ENCODE measurements at regions not wholly inside any gene's neighbourhood (a gene's known extent, or its start where the extent isn't known, plus 50 kb on each side); places are given as distances from the start of the nearest gene placed in this dataset.
"Not testable (repeated sequence)": the region's sequence is repeated elsewhere in the genome, so short reads cannot be mapped to it uniquely, and the experiment has no call there.

DNA sequence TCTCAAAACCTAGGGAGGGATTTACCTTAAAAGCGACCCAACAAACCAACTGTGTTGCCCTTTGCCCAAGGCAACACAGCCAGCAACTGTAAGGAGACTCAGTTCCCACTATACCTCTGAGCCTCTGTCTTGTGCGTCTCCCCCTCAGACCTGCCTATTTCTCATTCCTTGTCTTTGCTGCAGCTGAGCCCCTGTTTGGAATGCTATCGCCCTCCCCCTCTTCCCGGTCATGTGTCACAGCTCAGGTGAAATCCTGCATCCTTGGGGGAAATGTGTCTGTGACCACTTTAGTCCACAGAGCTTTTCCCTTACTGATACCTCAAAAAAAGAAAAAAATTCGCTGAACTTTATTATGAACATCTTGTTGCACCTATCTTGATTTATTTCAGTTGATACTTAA, 52.0 kb upstream of the LRIG1 start:
- H3K36me3 Mint-ChIP-seq: no peaks in the 10 kb centered on the region
- no peak overlapping the region for H3K27ac Mint-ChIP-seq
- no peaks in the 10 kb centered on the region for H3K9me3 Mint-ChIP-seq
- H3K4me3 Mint-ChIP-seq: no peak overlapping the region
- ATAC-seq: no peak
- H3K4me1 Mint-ChIP-seq: no peaks in the 10 kb centered on the region
- DNase-seq (ENCODE audit: low spot score in 2 of 2): no peak

DNA sequence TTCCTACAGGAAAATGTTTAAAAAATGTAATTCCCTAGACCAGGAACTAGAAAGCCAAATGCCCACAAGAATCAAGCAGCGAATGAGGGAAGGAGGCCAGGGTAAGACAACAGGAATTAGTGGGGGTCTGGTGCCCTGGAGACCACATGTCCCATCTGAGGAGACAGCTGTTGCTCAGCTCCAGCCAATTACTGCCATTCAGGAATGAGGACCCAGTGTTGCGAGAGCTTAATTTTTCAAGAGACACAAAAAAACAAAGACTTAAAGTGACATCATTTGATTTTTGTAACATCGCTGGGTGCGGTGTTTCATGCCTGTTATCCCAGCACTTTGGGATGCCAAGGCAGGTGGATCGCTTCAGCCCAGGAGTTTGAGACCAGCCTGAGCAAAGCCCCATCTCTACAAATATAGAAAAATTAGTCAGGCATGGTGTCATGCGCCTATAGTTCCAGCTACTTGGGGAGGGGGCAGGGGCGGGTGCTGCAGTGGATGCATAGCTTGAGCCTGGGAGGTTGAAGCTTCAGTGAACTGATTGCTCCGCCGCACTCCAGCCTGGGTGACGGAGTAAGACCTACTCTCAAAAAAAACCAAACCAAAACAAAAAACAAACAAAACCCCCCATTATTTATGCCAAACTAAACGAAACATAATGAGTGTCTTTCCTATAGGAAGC, 52.8 kb upstream of the LRIG1 start:
- DNase-seq (ENCODE audit: low spot score in 2 of 2) (no peak), ATAC-seq (no peak)
- H3K4me3 Mint-ChIP-seq: no peak overlapping the region
- no peaks in the 10 kb centered on the region for H3K36me3 Mint-ChIP-seq
- H3K4me1 Mint-ChIP-seq: no peaks in the 10 kb centered on the region
- H3K9me3 Mint-ChIP-seq: no peaks in the 10 kb centered on the region
- no peak overlapping the region for H3K27ac Mint-ChIP-seq

DNA sequence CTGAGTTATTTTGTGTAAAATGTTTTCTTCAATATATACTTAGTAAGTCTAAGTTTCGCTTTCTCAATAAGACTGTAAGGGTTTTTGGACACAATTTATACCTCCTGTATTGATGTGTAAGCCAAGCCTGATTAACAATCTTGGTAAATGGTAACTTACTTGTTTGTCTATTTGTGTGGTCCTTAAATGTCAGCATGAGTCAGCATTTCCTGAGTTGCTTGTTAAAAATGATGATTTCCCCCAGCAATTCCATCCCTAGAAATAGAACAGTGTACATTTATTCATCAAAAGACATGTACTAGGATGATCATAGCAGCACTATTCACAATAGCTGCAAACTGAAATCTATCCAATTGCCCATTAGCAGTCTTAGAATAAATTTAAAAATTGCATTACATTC, 53.4 kb upstream of the LRIG1 start:
- H3K4me3 Mint-ChIP-seq: no peak overlapping the region
- no peaks in the 10 kb centered on the region for H3K4me1 Mint-ChIP-seq
- H3K36me3 Mint-ChIP-seq: no peaks in the 10 kb centered on the region
- DNase-seq (ENCODE audit: low spot score in 2 of 2) (no peak), ATAC-seq (no peak)
- H3K27ac Mint-ChIP-seq: no peak overlapping the region
- H3K9me3 Mint-ChIP-seq: no peaks in the 10 kb centered on the region

DNA sequence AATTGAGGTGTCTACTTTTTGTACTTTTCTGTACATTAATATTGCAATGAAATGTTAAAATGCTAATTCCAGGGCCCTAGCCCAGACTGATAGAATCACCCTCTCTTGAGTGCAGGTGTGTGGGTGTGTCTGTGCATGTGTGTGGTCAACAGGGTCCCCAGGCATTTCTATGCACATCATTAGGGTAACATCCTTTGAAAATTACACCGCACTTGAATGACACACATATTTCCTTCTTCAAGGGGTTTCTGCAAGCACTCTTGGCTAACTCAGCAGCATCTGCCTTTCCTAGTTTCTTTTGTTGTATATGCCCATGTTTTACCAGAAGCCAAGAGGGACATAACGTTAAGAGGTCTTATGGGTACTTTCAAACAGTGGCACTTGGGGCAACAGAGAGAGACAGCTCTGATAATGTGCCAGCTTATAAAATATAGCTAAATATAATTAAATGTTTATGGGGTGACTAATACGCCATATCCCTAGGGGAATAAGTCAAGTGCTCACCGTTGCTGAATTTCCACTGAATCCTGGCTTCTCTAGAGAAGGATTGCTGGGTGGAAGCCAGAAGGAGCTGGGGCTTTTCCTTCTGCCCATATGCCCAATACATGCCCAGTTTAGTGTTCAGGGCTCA, 54.5 kb upstream of the LRIG1 start:
- no peak overlapping the region for H3K4me3 Mint-ChIP-seq
- H3K27ac Mint-ChIP-seq: no peak overlapping the region
- no peak for ATAC-seq

DNA sequence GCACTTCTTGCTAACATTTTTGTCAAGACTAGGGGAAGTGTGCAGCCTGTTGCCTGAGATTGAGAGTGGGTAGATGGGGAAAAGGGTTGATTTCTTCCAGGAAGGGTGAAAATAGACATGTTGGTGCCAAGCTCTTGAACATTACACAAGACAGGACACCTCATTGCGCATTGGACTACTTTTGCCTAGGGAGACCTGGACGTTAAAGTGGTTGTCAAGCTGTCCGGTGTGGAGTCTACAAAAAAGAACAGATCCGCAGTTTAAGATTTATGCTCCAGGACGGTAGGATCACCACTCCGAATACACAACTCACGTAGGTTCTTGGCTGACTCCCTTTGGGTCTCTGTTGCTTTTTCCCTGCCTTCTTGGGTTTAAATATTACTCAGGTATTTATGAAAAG, 56.3 kb upstream of the LRIG1 start:
- Mint-ChIP-seq H3K9me3 (no peaks in the 10 kb centered on the region), H3K36me3 (no peaks in the 10 kb centered on the region), H3K4me3 (no peak overlapping the region), H3K27ac (no peak overlapping the region), H3K4me1 (no peaks in the 10 kb centered on the region)
- DNase-seq (ENCODE audit: low spot score in 2 of 2) (no peak), ATAC-seq (no peak)

More for the DNA sequence above, 54.5 kb upstream of the LRIG1 start:
- DNase-seq (ENCODE audit: low spot score in 2 of 2): no peak
- Mint-ChIP-seq H3K9me3 (no peaks in the 10 kb centered on the region), H3K4me1 (no peaks in the 10 kb centered on the region), H3K36me3 (no peaks in the 10 kb centered on the region)

DNA sequence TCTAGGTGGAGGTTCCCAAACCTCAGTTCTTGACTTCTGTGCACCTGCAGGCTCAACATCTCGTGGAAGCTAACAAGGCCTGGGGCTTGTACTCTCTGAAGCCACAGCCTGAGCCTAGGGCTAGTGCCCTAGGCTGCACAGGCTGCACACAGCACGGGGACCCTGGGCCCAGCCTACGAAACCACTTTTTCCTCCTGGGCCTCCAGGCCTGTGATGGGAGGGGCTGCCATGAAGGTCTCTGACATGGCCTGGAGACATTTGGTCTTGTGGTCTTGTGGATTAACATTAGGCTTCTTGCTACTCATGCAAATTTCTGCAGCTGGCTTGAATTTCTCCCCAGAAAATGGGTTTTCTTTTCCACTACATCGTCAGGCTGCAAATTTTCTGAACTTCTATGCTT, 59.1 kb upstream of the LRIG1 start:
- H3K27ac Mint-ChIP-seq: not testable (repeated sequence)

DNA sequence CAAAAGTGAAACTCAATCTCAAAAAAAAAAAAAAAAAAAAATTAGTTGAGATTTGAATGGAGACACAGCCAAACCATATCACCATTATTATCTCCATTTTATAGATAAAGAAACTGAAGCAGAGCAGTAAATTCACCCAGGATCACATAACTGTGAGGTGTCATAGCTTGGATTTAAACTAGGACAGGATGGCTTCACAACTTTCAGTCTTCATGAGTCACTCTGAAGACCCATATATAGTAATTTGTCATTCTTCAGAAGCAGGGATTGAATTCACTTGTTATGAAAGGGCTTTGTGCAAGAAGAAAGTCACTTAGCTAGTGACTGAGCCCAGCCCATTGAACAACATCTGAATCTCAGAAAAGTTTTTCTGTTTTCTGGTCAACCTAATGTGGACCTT, 60.5 kb upstream of the LRIG1 start:
- no peak overlapping the region for H3K27ac Mint-ChIP-seq
- no peak for DNase-seq (ENCODE audit: low spot score in 2 of 2)

More for the DNA sequence above, 59.1 kb upstream of the LRIG1 start:
- not testable (repeated sequence) for H3K9me3 Mint-ChIP-seq; ATAC-seq; H3K4me1 Mint-ChIP-seq; H3K36me3 Mint-ChIP-seq; H3K4me3 Mint-ChIP-seq; DNase-seq (ENCODE audit: low spot score in 2 of 2)

DNA sequence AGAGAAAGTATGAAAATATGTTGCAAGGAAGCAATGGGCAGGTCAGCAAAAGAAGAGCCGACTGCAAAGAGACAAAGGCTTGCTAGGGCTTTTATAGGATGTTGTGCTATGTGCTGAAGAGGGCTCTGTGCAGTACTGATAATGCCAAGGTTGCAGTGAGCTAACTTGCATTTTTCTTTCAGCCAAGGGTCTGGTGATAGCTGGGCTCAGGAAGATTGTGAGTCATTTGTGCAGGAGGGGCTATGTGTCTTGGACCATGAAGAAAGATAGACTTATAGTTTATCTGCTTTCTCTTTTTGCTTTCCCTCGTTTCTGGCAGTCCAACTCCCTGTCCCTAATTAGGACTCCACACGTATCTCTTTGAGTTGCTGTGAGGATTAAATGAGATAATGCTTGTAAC, 64.5 kb upstream of the LRIG1 start:
- no peaks in the 10 kb centered on the region for H3K9me3 Mint-ChIP-seq
- ATAC-seq: no peak
- H3K4me3 Mint-ChIP-seq: no peak overlapping the region
- no peak overlapping the region for H3K27ac Mint-ChIP-seq
- H3K36me3 Mint-ChIP-seq: no peaks in the 10 kb centered on the region
- DNase-seq (ENCODE audit: low spot score in 2 of 2): no peak
- no peaks in the 10 kb centered on the region for H3K4me1 Mint-ChIP-seq

More for the DNA sequence above, 60.5 kb upstream of the LRIG1 start:
- Mint-ChIP-seq H3K9me3 (no peaks in the 10 kb centered on the region), H3K36me3 (no peaks in the 10 kb centered on the region), H3K4me1 (no peaks in the 10 kb centered on the region), H3K4me3 (no peak overlapping the region)
- peak; percentile 95 for ATAC-seq

DNA sequence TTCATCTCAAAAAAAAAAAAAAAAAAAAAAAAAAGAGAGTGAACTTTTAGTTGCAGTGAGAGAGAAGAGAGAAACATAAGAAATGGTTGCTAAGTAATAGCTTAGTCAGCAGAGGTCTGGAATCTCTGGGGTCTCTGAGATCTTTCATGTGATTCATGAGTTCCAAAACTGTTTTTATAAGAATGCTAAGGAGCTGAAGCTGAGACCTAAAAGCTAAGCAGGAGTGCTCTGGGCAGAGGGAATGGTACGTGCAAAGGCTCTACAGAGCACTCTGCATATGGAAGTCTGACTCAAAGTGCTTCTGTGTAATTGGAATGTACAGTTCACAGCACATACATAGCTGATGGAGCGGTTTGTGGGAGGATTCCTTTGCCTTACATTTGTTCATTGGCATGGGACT, 66.3 kb upstream of the LRIG1 start:
- ATAC-seq: no peak
- H3K36me3 Mint-ChIP-seq: no peaks in the 10 kb centered on the region
- H3K4me1 Mint-ChIP-seq: no peaks in the 10 kb centered on the region
- no peak overlapping the region for H3K27ac Mint-ChIP-seq
- no peak for DNase-seq (ENCODE audit: low spot score in 2 of 2)
- no peaks in the 10 kb centered on the region for H3K9me3 Mint-ChIP-seq
- H3K4me3 Mint-ChIP-seq: no peak overlapping the region

DNA sequence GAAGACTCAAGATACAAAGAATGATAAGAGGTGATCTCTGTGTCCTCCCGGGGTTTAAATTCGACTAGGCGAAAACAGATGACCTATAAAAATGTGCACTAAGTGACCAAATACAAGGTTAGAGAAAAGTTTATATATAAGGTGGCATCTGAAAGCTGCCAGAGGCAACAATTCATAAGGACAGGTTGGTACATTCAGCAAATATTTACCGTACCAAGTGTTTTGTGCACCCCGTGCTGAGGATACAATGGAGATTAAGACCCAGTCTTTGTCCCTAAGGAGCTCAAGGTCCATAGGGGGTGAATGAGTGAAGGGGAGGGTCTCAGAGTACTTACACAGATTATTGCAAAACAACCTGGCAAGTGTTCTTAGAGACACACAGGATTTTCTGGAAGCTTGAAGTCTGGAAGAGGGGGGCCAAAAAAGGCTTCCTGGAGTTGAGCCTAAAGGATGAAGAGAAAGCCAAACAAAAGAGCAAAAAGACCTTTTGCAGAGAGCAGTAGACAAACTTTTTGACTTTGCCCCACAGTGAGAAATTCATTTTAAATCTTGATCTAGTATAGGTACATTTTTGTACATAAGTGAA, 71.4 kb upstream of the LRIG1 start:
- peaks cover 7% of the 10 kb centered on the region for H3K4me1 Mint-ChIP-seq
- H3K9me3 Mint-ChIP-seq: no peaks in the 10 kb centered on the region
- ATAC-seq (no peak), DNase-seq (ENCODE audit: low spot score in 2 of 2) (no peak)
- no peak overlapping the region for H3K27ac Mint-ChIP-seq
- no peaks in the 10 kb centered on the region for H3K36me3 Mint-ChIP-seq
- H3K4me3 Mint-ChIP-seq: no peak overlapping the region

DNA sequence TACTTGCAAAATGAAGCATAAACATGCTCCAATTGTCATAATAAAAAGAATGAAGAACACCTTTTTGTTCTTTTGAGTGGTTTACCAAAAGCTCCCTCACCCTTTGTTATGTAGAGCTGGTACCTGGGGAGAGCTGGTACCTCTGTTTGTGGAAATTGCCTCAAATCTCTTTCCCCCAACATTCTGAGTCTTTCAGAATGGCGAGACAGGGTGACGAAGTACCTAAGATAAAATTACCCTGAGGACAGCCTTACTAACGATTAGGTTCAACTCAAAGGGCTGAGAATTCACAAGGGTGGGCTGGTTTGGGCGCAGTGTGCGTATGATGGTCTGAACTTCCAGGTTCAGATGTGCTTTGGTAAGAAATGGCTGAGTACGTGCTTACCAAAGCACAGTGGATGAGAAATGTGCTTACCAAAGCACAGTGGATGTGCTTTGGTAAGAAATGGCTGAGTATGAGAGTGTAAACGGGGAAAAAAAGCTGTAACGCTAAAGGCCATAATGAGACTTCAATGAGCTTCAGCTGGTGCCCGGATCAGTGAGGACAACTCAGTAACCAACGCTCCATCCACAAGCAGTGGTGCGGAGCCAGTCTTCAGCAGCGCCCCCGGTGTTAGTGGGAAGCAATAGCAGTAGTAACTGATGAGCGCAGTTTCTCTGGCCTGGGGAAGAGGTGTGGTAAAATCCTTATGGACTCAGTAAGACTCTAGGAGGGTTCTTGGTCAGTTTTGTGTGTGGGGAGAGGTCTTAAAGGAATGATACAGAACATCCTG, 72.3 kb upstream of the LRIG1 start:
- no peak overlapping the region for H3K4me3 Mint-ChIP-seq
- no peaks in the 10 kb centered on the region for H3K9me3 Mint-ChIP-seq
- no peak for ATAC-seq
- no peaks in the 10 kb centered on the region for H3K36me3 Mint-ChIP-seq
- no peak for DNase-seq (ENCODE audit: low spot score in 2 of 2)
- H3K27ac Mint-ChIP-seq: no peak overlapping the region
- peaks cover 7% of the 10 kb centered on the region for H3K4me1 Mint-ChIP-seq

DNA sequence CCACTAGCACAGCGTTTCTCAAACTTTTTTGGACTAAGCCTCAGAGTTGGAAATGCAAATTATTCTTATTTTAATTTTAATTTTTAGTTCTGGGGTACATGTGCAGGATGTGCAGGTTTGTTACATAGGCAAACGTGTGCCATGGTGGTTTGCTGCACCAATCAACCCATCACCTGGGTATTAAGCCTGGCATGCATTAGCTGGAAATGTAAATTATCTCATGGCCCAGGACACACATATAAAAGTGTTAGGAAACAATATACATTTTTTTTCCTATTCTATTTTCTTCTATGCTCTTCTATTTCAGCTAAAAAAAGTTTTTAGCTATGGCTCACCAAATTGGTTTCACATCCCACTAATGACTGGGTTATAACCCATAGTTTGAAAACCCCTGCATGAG, 73.3 kb upstream of the LRIG1 start:
- ATAC-seq (no peak), DNase-seq (ENCODE audit: low spot score in 2 of 2) (no peak)
- Mint-ChIP-seq H3K9me3 (peaks cover 3% of the 10 kb centered on the region), H3K36me3 (no peaks in the 10 kb centered on the region), H3K27ac (no peak overlapping the region), H3K4me3 (no peak overlapping the region), H3K4me1 (peaks cover 7% of the 10 kb centered on the region)

DNA sequence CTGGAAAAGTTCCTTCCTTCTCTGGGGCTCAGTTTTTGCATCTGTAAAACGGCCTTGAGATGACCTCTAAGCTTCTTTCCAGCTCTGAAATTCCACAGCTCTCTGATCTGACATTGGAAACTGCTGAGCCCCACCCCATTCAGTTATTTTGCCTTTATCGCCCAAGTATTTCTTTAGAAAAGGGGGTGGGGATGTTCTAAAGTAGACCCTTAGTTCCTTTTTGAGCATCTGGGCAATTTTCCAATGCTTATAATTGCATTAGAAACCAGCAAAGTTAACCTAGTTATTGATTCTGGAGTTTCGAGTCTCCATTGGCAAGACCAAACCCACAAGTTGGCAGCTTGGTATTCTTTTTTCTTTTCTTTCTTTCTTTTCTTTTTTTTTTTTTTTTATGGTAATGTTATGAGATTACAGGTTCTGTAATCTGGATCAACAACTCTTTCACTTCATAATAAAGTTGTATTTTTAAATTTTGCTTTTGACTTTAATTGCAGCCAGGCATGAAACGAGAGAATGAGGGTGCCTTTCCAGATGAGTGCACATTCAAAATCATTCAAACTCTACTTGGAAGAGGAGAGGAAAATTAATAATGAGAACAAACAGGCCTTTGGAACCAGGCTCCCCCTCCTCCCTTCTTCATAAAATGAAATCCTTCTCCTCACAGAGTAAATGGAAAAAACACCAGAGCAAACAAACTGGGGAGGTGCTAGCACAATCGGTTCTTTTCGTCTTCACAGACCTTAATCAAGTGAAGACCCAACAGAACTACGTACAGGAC, 76.8 kb upstream of the LRIG1 start:
- Mint-ChIP-seq H3K27ac (no peak overlapping the region), H3K36me3 (no peaks in the 10 kb centered on the region), H3K4me1 (peaks cover 17% of the 10 kb centered on the region), H3K4me3 (no peak overlapping the region), H3K9me3 (peaks cover 3% of the 10 kb centered on the region)
- DNase-seq (ENCODE audit: low spot score in 2 of 2): no peak
- no peak for ATAC-seq

DNA sequence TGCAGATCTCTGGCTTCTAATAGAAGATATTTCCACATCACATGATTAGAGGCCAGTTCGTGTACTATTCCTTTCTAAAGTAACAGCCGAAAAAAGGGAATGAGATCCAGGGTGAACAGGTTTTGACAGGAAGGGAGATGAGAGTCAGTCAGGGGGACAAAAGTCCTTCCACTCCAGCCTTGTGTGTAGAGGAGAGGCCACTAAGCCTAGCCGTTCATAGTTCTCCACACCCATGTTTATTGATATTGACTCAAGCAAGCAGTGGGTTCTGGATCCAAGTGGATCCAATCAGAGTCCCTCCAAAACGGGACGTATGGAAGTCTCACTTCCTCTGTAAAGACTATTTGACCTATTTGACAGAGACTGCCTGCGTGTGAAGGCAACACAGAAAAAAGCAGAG, 80.4 kb upstream of the LRIG1 start:
- DNase-seq (ENCODE audit: low spot score in 2 of 2): no peak

More for the DNA sequence above, 80.4 kb upstream of the LRIG1 start:
- H3K27ac Mint-ChIP-seq: no peak overlapping the region
- peaks cover 3% of the 10 kb centered on the region for H3K9me3 Mint-ChIP-seq
- peaks cover 6% of the 10 kb centered on the region for H3K36me3 Mint-ChIP-seq
- peaks cover 21% of the 10 kb centered on the region for H3K4me1 Mint-ChIP-seq
- no peak for ATAC-seq
- H3K4me3 Mint-ChIP-seq: no peak overlapping the region
